ENCODE measurements at regions not wholly inside any gene's neighbourhood (a gene's known extent, or its start where the extent isn't known, plus 50 kb on each side); places are given as distances from the start of the nearest gene placed in this dataset.
"Not testable (repeated sequence)": the region's sequence is repeated elsewhere in the genome, so short reads cannot be mapped to it uniquely, and the experiment has no call there.

DNA sequence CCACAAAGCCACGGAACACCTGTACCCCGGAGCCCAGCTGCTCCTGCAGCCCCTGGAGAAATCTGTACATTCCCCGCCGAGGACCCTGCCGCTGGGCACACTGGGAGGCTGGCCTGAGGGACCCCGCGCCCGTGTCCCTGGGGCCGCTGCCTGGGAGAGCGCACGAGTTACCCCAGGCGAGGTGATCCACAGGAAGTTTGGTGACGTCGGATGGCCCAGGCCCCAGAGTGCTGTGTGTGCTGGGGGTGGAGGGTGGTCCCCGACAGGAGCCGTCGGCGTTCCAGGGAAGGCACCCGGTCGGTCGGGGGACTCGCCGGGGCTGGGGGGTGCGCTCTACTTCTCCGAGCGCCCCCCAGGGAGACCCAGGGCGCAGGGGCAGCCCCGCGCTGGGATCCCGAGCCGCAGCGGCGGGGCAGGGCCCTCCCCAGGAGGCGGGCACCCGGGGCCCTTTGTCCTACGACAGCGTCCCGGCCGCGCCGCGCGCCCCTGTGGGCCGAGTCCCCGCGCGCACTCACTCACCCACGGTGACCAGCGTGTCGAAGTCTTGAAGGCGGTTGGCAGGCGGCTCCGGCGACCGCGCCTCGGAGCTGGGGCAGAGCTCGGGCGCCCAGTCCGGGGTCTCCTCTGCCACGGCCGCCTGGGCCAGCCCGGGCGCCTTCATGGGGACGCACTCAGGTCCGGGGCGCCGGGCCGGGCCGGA, 129.5 kb upstream of the PRKX start:
- TF ChIP-seq CTCF (conservative IDR thresholded peaks at IDR 0.05; ENCODE audit: low read depth, low read length); BHLHE40 (IDR thresholded peaks at IDR 0.05; ENCODE audit: low read depth, low read length); MAFK (IDR thresholded peaks at IDR 0.05; ENCODE audit: low read depth, low read length); POLR2A (IDR thresholded peaks at IDR 0.05; ENCODE audit: low read depth, low read length); CHD1 (IDR thresholded peaks at IDR 0.05; ENCODE audit: low read depth, low read length); RAD21 (IDR thresholded peaks at IDR 0.05; ENCODE audit: low read length); MAZ (IDR thresholded peaks at IDR 0.05; ENCODE audit: borderline replicate concordance, low read depth, low read length); RFX5 (IDR thresholded peaks at IDR 0.05; ENCODE audit: low read depth, low read length): not testable (repeated sequence)
- TF ChIP-seq, protein P1, sequence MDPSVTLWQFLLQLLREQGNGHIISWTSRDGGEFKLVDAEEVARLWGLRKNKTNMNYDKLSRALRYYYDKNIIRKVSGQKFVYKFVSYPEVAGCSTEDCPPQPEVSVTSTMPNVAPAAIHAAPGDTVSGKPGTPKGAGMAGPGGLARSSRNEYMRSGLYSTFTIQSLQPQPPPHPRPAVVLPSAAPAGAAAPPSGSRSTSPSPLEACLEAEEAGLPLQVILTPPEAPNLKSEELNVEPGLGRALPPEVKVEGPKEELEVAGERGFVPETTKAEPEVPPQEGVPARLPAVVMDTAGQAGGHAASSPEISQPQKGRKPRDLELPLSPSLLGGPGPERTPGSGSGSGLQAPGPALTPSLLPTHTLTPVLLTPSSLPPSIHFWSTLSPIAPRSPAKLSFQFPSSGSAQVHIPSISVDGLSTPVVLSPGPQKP (IDR thresholded peaks at IDR 0.05; ENCODE audit: borderline replicate concordance, low read depth, low read length), result not testable (repeated sequence)

Measured in IMR-90 (cell line).